ENCODE measurements at regions not wholly inside any gene's neighbourhood (a gene's known extent, or its start where the extent isn't known, plus 50 kb on each side); places are given as distances from the start of the nearest gene placed in this dataset.

DNA sequence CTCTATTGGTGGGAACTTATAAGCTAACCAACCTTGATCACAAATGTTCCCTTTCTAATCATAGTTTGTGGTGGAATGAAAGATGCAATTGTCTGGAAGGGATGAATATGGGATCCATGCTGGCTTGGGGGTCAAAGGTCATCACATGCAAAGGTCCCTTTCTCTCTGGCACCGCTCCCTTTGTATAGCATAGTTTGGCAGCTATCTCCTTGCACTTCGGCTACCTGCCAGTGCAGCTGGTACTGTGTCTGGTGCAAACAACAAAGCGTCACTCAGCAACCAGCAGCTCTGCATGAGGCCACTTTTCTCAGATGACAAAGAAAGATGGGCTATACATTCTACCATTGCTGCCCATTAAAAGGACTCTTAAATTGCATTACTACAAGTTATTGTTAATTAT lies 188.2 kb upstream of the NFIA start:
- TF ChIP-seq, protein P1, sequence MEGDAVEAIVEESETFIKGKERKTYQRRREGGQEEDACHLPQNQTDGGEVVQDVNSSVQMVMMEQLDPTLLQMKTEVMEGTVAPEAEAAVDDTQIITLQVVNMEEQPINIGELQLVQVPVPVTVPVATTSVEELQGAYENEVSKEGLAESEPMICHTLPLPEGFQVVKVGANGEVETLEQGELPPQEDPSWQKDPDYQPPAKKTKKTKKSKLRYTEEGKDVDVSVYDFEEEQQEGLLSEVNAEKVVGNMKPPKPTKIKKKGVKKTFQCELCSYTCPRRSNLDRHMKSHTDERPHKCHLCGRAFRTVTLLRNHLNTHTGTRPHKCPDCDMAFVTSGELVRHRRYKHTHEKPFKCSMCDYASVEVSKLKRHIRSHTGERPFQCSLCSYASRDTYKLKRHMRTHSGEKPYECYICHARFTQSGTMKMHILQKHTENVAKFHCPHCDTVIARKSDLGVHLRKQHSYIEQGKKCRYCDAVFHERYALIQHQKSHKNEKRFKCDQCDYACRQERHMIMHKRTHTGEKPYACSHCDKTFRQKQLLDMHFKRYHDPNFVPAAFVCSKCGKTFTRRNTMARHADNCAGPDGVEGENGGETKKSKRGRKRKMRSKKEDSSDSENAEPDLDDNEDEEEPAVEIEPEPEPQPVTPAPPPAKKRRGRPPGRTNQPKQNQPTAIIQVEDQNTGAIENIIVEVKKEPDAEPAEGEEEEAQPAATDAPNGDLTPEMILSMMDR (conservative IDR thresholded peaks at IDR 0.05; ENCODE audit: low read depth, low read length): no peak

DNA sequence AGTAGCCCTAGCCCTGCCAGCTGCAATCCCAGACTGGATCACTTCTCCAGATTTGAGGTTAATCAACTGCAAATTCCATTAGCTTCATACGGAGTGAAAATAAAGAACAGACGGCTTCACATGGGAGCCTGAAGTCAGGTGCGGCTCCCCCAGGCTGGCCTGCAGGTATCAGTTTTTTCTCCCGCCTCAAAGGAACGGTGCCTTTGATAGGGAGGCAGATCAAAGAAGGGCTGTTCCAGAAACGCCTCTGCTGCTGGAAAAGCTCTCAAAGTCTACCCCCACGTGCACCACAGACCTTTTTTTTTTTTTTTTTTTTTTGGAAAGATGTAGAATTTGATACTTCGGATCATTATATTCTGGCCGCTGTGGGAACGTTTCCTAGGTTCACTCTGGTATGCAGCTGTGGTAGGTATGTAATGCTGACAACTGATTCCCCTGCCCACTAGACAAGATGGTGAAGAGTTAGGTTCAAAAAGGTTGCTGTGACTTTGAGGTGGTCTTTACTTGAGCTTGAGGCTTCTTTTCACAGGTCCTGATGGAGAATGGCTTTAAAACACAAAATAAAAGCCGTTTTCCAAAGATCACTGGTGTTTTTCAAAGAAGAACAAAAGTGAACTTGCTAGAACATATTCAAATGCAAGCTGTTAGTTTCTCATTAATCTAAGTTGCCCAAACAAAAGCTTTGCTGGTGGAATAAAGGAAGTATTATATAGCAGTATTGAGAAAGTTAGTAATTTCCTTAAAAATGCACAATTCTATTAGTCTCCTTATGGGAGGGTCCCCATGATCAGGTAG lies 189.0 kb upstream of the NFIA start:
- Histone ChIP-seq H3K36me3 (ENCODE audit: insufficient read depth) (no peaks in the 10 kb centered on the region), H3K27me3 (ENCODE audit: insufficient read depth, low read depth) (no peaks in the 10 kb centered on the region), H3K27ac (no peak overlapping the region), H3K79me2 (ENCODE audit: insufficient read depth, low read depth) (no peaks in the 10 kb centered on the region), H3K4me1 (ENCODE audit: low read depth, poor library complexity, severe bottlenecking) (peaks cover 5% of the 10 kb centered on the region), H4K20me1 (ENCODE audit: insufficient read depth) (no peaks in the 10 kb centered on the region), H3K4me2 (no peak overlapping the region), H2AFZ (ENCODE audit: low read depth) (no peak overlapping the region), H3K9ac (no peak overlapping the region), H3K4me3 (IDR thresholded peaks at IDR 0.05; ENCODE audit: insufficient read depth, low read depth, low read length) (no peak overlapping the region)
- TF ChIP-seq, protein P1 (conservative IDR thresholded peaks at IDR 0.05; ENCODE audit: low read depth, low read length): no peak

More for the DNA sequence above, 188.2 kb upstream of the NFIA start:
- Histone ChIP-seq H2AFZ (ENCODE audit: low read depth) (no peak overlapping the region), H3K9ac (no peak overlapping the region), H3K4me3 (IDR thresholded peaks at IDR 0.05; ENCODE audit: insufficient read depth, low read depth, low read length) (no peak overlapping the region), H3K4me2 (no peak overlapping the region), H3K27me3 (ENCODE audit: insufficient read depth, low read depth) (no peaks in the 10 kb centered on the region), H3K4me1 (ENCODE audit: low read depth, poor library complexity, severe bottlenecking) (peaks cover 5% of the 10 kb centered on the region), H3K27ac (no peak overlapping the region), H3K79me2 (ENCODE audit: insufficient read depth, low read depth) (no peaks in the 10 kb centered on the region), H4K20me1 (ENCODE audit: insufficient read depth) (no peaks in the 10 kb centered on the region), H3K36me3 (ENCODE audit: insufficient read depth) (no peaks in the 10 kb centered on the region)

- Histone ChIP-seq H3K4me3 (IDR thresholded peaks at IDR 0.05; ENCODE audit: insufficient read depth, low read depth, low read length) (no peak overlapping the region), H3K4me1 (ENCODE audit: low read depth, poor library complexity, severe bottlenecking) (peaks cover 5% of the 10 kb centered on the region), H3K4me2 (no peak overlapping the region), H4K20me1 (ENCODE audit: insufficient read depth) (no peaks in the 10 kb centered on the region), H3K79me2 (ENCODE audit: insufficient read depth, low read depth) (no peaks in the 10 kb centered on the region), H3K27me3 (ENCODE audit: insufficient read depth, low read depth) (no peaks in the 10 kb centered on the region), H3K9ac (no peak overlapping the region), H2AFZ (ENCODE audit: low read depth) (no peak overlapping the region), H3K36me3 (ENCODE audit: insufficient read depth) (no peaks in the 10 kb centered on the region), H3K27ac (no peak overlapping the region)
- TF ChIP-seq, protein P1 (conservative IDR thresholded peaks at IDR 0.05; ENCODE audit: low read depth, low read length): no peak
These were observed 190.6 kb upstream of the NFIA start for GRCh38 chr1:60891765-60892164.

- H3K79me2 ChIP-seq (ENCODE audit: insufficient read depth, low read depth): no peaks in the 10 kb centered on the region
- H4K20me1 ChIP-seq (ENCODE audit: insufficient read depth): no peaks in the 10 kb centered on the region
These were observed 191.1 kb upstream of the NFIA start for GRCh38 chr1:60891281-60891680.

More at GRCh38 chr1:60891281-60891680, 191.1 kb upstream of the NFIA start:
- no peak overlapping the region for H3K4me2 ChIP-seq
- no peak overlapping the region for H3K9ac ChIP-seq
- H3K4me1 ChIP-seq (ENCODE audit: low read depth, poor library complexity, severe bottlenecking): peaks cover 5% of the 10 kb centered on the region
- H3K4me3 ChIP-seq (IDR thresholded peaks at IDR 0.05; ENCODE audit: insufficient read depth, low read depth, low read length): no peak overlapping the region
- no peak overlapping the region for H2AFZ ChIP-seq (ENCODE audit: low read depth)
- H3K36me3 ChIP-seq (ENCODE audit: insufficient read depth): no peaks in the 10 kb centered on the region
- H3K27ac ChIP-seq: no peak overlapping the region
- no peaks in the 10 kb centered on the region for H3K27me3 ChIP-seq (ENCODE audit: insufficient read depth, low read depth)
- TF ChIP-seq, protein P1 (conservative IDR thresholded peaks at IDR 0.05; ENCODE audit: low read depth, low read length): no peak
